Right kidney (tissue), 1 donor: ENCODE measurements at regions not wholly inside any gene's neighbourhood (a gene's known extent, or its start where the extent isn't known, plus 50 kb on each side); places are given as distances from the start of the nearest gene placed in this dataset.

Experiments used
- DNase-seq: peaks from one replicate; pipeline ENCODE4 v3.0.0-alpha.2; 2016

DNA sequence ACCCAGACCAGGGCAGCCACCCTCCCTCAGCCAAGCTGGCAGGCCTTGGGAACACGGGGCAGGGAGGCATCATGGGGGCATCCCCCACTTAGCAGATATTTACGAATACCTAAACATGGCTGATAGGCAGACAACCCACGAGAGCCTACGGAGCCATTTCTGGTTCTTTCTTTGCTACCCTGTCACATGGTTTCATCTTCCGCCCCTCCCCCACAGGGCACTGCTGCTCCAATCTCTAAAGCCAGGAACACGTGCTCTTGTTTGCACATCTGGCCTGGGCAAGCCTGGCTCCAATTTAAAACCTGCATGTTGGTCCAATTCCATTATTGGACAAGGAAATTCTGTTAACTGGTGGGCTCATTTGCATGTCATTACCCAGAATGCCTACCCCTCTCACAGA lies 447.4 kb upstream of the NR2F2 start:
- no peak for DNase-seq

DNA sequence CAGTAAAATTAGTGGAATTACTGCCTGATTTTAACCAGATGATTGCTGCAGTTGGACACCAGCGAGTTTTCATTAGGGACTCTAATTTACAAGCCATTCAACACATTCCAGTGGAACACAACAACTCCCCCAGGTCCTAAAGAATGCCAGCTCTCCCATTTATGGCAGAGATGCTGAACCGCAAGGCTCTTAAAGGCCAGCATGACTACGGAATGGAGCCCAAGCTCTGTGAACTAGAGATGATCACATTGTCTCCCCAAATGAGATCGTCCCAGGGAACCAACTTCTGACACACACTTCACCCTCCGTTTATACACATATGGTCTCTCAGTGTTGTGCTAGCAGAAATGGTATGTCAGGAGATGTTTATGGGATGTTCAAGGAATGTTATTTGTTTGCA lies 446.2 kb upstream of the NR2F2 start:
- DNase-seq, result no peak

DNA sequence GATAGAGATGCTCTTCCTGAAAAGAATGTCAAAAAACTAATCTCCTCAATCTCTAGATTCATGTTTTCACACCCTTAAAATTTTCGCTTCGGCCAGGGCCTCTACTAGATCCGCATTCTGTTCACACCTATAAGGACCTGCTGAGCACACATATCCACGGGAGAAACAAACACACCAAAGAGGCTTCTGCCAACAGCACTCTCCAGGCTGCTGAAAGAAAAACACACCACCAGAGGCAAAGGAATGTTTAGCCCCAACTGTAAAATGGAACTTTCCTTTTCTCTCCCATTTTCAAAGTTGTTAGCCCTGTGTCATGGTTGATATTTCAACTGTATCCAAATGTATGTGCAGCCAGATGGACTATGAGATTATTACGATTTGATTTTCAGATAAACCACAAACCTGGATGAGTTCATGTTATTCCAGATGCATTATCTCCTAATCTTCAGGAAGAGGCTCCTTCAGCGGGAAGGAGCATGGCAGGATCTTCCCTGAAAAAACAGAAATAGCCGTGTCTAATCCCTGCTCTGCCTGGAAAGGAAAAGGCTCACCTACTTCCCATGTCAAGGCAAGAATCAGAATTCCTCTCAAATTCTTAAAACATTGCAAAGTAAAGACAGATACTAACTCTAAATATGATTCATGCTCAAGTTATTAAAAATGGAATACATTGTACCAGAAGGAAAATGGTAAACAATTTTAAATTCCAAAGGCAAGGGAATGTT lies 442.7 kb upstream of the NR2F2 start:
- no peak for DNase-seq

GRCh38 chr15:95888762-95889161 lies 441.7 kb upstream of the NR2F2 start:
- DNase-seq, result no peak

- no peak for DNase-seq
Measured at GRCh38 chr15:95894407-95894956, 436.0 kb upstream of the NR2F2 start.

DNA sequence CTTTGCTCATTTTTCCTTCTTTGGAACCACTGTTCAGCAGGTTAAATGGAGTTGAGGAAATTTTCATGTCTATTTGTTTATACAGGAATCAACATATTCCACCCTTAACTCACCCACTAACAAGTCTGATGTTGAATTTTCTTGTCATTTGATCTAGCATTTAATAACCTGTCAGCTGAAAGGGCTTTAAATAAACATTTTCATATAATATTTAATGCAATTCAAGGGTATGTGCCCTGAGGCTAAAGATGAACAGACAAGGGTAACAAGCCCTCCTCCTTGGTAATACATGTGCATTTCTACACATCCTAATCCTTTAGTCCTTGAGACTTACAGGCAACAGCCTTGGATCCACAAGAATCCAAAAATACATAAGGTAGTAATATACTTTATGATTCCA lies 435.0 kb upstream of the NR2F2 start:
- no peak for DNase-seq

- no peak for DNase-seq
Measured at GRCh38 chr15:95897651-95898050, 432.8 kb upstream of the NR2F2 start.

DNA sequence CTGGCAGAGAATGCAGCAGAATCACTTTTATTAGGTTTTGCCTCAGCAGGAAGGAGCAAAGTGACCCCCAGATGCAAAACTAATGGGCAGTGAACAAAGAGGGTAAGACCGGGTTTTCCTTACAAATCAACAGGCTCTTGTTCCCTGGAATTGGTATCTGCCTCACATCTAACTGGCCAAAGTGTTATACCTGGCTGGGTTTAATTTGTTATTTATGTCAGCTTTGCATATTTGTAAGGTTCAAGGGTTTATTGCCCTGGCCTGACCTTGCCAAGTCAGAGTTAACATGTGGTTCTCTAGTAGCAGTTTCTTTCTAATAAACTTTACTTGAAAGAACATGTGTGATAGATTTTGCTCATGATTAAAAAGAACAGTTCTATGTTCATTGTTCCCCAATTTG lies 431.7 kb upstream of the NR2F2 start:
- DNase-seq, result no peak

- DNase-seq, result no peak
Measured at GRCh38 chr15:95901271-95901670, 429.2 kb upstream of the NR2F2 start.

DNA sequence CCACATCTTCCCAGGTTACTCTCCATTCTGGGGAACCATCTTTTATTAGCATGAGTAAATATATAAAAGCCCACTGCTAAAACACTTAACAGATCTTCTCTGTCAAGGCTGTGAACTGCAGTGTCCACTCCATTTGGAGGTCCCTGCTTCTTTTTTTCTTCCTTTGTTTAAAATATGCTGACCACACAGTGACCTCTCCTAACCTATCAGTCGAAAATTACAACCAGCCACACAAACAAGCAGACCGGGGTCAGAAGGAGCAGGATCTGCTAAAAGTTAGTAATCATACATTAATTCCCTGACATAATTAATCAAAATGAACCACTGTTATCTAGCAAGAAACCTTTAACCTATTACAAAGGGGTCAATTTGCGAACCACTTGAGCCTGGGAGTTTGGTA lies 427.9 kb upstream of the NR2F2 start:
- DNase-seq, result no peak

- DNase-seq, result no peak
Measured at GRCh38 chr15:95903352-95903751, 427.1 kb upstream of the NR2F2 start.

DNA sequence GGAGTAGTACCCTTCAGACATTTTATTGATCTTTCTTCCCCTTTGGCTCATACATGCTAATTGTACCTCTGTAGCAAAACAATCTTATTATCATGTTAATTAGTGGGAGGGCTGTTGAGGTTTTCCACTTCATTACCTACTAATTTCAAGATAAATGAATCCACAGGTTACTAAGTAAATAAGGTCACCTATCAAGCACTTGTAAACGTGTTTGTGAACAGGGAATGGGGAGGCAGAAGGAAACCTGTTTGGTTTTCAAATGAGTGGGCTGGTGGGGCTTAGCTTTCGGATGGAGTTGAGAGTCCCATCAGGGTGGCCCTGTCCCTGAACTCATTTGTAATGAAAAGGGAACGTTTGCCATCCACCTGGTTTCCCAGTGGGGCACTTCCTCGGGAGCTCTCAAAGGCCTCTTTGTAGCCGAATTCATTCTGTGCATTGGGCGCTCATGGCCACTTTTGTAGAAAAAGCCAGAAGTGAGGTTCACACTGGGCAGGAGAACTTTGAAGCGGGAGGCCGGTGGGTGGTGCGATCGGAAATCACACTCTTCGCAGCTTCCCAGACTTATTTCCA lies 419.8 kb upstream of the NR2F2 start:
- no peak for DNase-seq

DNA sequence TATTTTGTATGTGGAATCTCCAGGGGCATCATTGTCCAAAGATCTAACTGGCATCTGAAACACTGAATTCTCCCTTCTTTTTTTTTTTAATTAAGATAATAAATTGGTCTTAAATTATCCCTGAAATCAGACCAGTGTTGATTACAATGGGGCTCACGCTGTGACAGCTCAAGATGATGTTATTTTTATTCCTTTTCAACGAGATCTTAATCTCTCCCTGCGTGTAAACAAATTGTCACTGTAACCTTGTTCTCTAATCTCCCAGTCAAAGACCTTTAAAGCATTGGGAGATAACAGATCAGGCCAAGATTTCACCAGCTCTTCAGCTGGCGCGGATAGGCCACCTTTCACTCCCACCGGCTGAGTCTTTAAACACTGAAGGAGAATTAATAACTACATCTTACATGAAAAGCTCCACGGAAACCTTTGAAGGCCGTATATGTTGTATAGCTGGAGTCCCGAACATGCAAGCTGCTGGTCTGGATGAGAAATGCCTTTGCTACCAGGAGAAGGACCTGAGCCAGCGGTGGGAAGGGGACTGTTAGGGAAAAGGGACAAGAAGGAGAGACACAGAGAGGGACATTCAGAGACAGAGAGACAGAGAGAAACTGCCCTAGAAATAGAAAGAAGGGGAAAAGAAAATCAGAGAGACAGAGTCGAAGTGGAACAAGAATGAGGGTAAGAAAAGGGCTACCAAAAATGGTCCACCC lies 418.8 kb upstream of the NR2F2 start:
- no peak for DNase-seq

DNA sequence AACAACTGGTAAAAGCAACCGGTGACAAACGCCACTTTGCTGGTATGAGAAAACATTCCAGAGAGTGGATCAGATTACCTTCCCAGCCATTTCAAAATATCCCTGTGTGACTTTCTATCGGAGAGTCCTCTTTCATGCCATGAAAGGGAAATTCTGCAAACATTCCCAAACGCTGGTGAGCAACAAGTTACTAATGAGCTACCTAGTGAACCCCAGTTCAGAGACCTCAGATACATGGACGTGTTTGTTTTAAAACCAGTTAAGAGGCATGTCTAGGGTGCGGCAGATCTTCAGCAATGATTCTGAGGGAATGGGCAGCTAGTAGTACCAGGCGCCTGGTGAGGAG lies 418.2 kb upstream of the NR2F2 start:
- DNase-seq, result no peak

- DNase-seq, result no peak
Measured at GRCh38 chr15:95912728-95913127, 417.8 kb upstream of the NR2F2 start.

GRCh38 chr15:95916568-95916967 lies 413.9 kb upstream of the NR2F2 start:
- DNase-seq, result no peak

DNA sequence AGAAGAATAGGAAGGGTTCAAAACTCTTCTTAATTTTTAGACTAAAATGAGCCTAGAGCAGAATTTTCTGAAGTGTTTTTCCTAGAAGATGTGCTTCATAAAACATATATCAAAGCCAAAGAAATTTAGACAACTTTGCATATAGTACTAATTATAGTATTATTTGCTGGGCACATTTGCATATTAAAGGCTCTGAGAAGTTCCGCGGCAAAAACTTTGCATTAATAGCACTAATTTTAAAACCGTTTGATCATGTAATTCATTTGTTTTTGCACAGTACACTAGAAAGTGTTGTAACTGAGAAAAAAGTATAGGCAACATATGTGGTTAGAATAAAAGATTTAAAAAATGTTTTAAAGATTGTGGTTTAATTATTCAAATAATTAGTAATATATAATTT lies 412.0 kb upstream of the NR2F2 start:
- no peak for DNase-seq

GRCh38 chr15:95919460-95919859 lies 411.0 kb upstream of the NR2F2 start:
- no peak for DNase-seq

GRCh38 chr15:95921404-95921803 lies 409.1 kb upstream of the NR2F2 start:
- no peak for DNase-seq

DNA sequence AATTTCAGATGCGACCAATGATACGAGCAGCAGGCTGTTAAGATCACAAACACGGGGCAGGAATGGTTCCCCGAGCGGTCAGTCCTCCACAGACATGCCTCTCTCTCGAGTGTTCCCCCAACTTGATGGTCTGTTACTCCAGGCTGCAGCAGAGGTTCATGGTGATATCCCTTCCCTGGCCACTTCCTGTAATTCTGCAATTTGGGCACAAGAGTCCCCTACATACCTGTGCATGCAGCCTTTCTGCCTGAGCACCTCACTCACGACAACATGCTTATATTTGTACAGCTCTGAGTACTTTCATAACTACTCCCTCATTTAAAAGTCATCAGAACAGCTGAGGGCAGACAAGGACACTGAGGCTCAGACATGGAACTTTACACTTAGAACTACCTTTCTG lies 408.1 kb upstream of the NR2F2 start:
- no peak for DNase-seq

DNA sequence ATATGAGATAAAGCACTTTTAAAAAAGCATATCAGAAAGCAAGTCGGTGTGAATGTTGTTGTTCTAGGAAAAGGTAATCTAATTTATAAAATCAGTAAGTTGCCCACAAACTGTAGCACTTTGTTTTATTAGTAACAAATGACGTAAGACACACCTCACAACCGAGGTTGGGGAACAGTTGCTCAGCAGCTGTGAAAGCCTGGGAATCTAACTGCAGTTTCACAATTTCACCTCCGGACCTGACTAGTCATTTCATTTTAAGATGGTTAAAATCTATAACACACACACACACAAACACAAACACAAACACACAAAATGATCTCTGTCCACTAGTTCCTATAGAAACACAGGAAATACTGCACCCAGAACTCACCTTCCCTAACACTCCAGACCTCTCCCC lies 406.7 kb upstream of the NR2F2 start:
- DNase-seq, result no peak

DNA sequence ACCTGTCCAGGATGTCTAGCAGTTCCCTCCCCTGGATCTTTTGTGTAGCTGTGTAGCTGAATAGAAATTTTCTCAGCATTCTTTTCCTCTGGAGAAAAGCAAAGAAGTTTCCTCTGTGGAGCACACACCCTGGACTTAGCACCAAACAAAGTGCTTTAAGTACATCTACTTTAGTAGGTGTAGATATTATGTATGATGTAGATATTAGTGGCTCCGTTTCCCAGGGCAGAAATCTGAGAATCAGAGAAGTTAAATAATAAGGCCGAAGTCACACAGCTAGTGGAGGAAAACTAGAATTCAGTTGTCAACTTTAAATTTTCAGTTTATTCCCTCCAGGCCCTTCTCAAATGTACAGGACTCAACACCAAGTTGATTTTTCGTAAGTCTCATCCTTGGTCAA lies 401.7 kb upstream of the NR2F2 start:
- no peak for DNase-seq

DNA sequence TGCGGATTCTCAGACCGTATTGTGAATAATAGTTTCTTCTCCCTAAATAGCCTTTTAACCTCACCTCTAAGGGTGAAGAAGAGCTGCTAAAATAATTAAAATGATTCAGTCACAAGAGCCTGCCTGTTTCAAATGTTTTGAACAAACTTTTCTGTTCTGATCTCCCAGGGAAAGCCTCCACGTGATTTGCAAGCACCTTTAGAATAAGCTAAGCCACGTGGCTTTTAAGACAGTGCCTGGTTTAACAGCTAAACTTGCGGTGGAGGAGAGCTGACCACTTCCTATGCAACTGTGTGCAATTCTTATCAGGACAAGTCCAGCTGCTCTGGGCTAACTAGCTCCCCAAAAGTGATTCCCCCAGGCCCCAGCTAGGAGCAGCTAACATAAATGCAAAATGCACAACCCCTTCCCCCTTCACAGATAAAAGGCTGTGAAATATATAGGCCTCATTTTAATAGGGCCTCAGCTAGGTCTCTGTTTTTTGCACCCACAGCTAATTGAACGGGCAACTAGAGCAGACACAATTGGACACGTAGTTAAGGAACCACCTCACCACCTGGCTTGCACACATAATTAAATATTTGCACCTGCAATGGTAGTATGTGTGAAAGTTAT lies 401.2 kb upstream of the NR2F2 start:
- no peak for DNase-seq
